Astrocyte (in vitro differentiated cells and primary cell): ENCODE measurements at regions not wholly inside any gene's neighbourhood (a gene's known extent, or its start where the extent isn't known, plus 50 kb on each side); places are given as distances from the start of the nearest gene placed in this dataset.
A peak's percentile ranks its signal among the peaks of the same experiment; 100 is the strongest.

Experiments used
- DNase-seq: peaks from one replicate; pipeline ENCODE4 v3.0.0-alpha.2; 2010; ENCODE audit warnings: low read depth
- FAIRE-seq: peaks from 2 replicates; lab custom pipeline; 2011; peaks lifted over from hg19 to GRCh38; lab: Jason Lieb, UNC
- H2AFZ ChIP-seq: 2 replicates; pipeline ENCODE4 v1.6.0; 2012; ENCODE audit warnings: low read depth, low read length, inconsistent platforms
- H3K27ac ChIP-seq: 2 replicates; pipeline ENCODE4 v1.5.1; 2011; ENCODE audit warnings: low read depth, low read length, inconsistent platforms
- H3K27me3 ChIP-seq: 2 replicates; pipeline ENCODE4 v1.6.0; 2011; ENCODE audit warnings: low read length, inconsistent platforms; ENCODE audit not compliant: insufficient read depth
- H3K36me3 ChIP-seq: 2 replicates; pipeline ENCODE4 v1.5.1; 2011; ENCODE audit warnings: low read length, inconsistent platforms; ENCODE audit not compliant: insufficient read depth
- H3K4me1 ChIP-seq: 2 replicates; pipeline ENCODE4 v1.5.1; 2011; ENCODE audit warnings: low read length, inconsistent platforms; ENCODE audit not compliant: insufficient read depth
- H3K4me2 ChIP-seq: 2 replicates; pipeline ENCODE4 v1.6.0; 2012; ENCODE audit warnings: low read length, inconsistent platforms
- H3K4me3 ChIP-seq: 2 replicates; pipeline ENCODE4 v1.5.1; 2011; ENCODE audit warnings: low read depth, mild to moderate bottlenecking, low read length, inconsistent platforms; ENCODE audit not compliant: insufficient read depth
- H3K79me2 ChIP-seq: 2 replicates; pipeline ENCODE4 v1.6.0; 2012; ENCODE audit warnings: mild to moderate bottlenecking, low read length, inconsistent platforms; ENCODE audit not compliant: insufficient read depth
- H3K9ac ChIP-seq: 2 replicates; pipeline ENCODE4 v1.6.0; 2012; ENCODE audit warnings: mild to moderate bottlenecking, low read length, inconsistent platforms
- H3K9me3 ChIP-seq: 2 replicates; pipeline ENCODE4 v1.5.1; 2012; ENCODE audit warnings: low read depth, mild to moderate bottlenecking, low read length, inconsistent platforms; ENCODE audit not compliant: insufficient read depth
- H4K20me1 ChIP-seq: 2 replicates; pipeline ENCODE4 v1.6.0; 2012; ENCODE audit warnings: low read length, inconsistent platforms; ENCODE audit not compliant: insufficient read depth
- H3K27ac Mint-ChIP-seq: one replicate; pipeline ENCODE4 v1.8.0; 2021; ENCODE audit warnings: mild to moderate bottlenecking, mixed read lengths; ENCODE audit not compliant: unreplicated experiment
- H3K27me3 Mint-ChIP-seq: one replicate; pipeline ENCODE4 v1.8.0; 2021; ENCODE audit warnings: low read depth, mixed read lengths; ENCODE audit not compliant: unreplicated experiment
- H3K36me3 Mint-ChIP-seq: one replicate; pipeline ENCODE4 v1.8.0; 2021; ENCODE audit warnings: low read depth, mixed read lengths; ENCODE audit not compliant: unreplicated experiment
- H3K4me1 Mint-ChIP-seq: one replicate; pipeline ENCODE4 v1.8.0; 2021; ENCODE audit warnings: low read depth, mixed read lengths; ENCODE audit not compliant: unreplicated experiment
- H3K4me3 Mint-ChIP-seq: one replicate; pipeline ENCODE4 v1.8.0; 2021; ENCODE audit warnings: mild to moderate bottlenecking, moderate library complexity, mixed read lengths; ENCODE audit not compliant: unreplicated experiment
- H3K9me3 Mint-ChIP-seq: one replicate; pipeline ENCODE4 v1.8.0; 2021; ENCODE audit warnings: mild to moderate bottlenecking, mixed read lengths; ENCODE audit not compliant: unreplicated experiment
- CTCF ChIP-seq: IDR thresholded peaks from 2 replicates; pipeline ENCODE4 v1.5.1; 2011; ENCODE audit warnings: low read depth, mild to moderate bottlenecking, inconsistent platforms, low read length, moderate library complexity; ENCODE audit not compliant: insufficient read depth
- EZH2 ChIP-seq: IDR thresholded peaks from 2 replicates; pipeline ENCODE4 v1.6.1; 2012; ENCODE audit warnings: mild to moderate bottlenecking, low read length, inconsistent platforms; ENCODE audit not compliant: insufficient read depth

GRCh38 chrX:43405191-43405590 lies 250.9 kb upstream of the MAOA start:
- no peaks in the 10 kb centered on the region for H3K9me3 Mint-ChIP-seq
- Histone ChIP-seq H2AFZ (no peak overlapping the region), H3K27ac (no peak overlapping the region)

GRCh38 chrX:43423876-43424275 lies 232.2 kb upstream of the MAOA start:
- no peaks in the 10 kb centered on the region for H3K4me1 Mint-ChIP-seq
- no peaks in the 10 kb centered on the region for H3K27me3 Mint-ChIP-seq
- H3K4me3 ChIP-seq: no peak overlapping the region
- TF ChIP-seq CTCF (no peak), EZH2 (no peak)
- FAIRE-seq (peak; percentile 94), DNase-seq (no peak)
- H3K27me3 ChIP-seq: no peaks in the 10 kb centered on the region
- H3K4me1 ChIP-seq: no peaks in the 10 kb centered on the region
- no peak overlapping the region for H2AFZ ChIP-seq
- no peak overlapping the region for H3K27ac Mint-ChIP-seq
- H3K79me2 ChIP-seq: no peaks in the 10 kb centered on the region
- no peaks in the 10 kb centered on the region for H4K20me1 ChIP-seq
- no peak overlapping the region for H3K27ac ChIP-seq
- no peak overlapping the region for H3K4me2 ChIP-seq
- H3K9me3 Mint-ChIP-seq: no peaks in the 10 kb centered on the region
- H3K9ac ChIP-seq: no peak overlapping the region
- H3K36me3 Mint-ChIP-seq: no peaks in the 10 kb centered on the region
- H3K36me3 ChIP-seq: no peaks in the 10 kb centered on the region
- H3K9me3 ChIP-seq: no peaks in the 10 kb centered on the region
- H3K4me3 Mint-ChIP-seq: no peak overlapping the region

More at GRCh38 chrX:43405191-43405590, 250.9 kb upstream of the MAOA start:
- Mint-ChIP-seq H3K27me3 (no peaks in the 10 kb centered on the region), H3K4me3 (no peak overlapping the region), H3K36me3 (no peaks in the 10 kb centered on the region), H3K4me1 (no peaks in the 10 kb centered on the region), H3K27ac (no peak overlapping the region)
- Histone ChIP-seq H3K4me3 (no peak overlapping the region), H3K27me3 (no peaks in the 10 kb centered on the region), H3K9ac (no peak overlapping the region), H3K36me3 (no peaks in the 10 kb centered on the region), H4K20me1 (no peaks in the 10 kb centered on the region), H3K79me2 (no peaks in the 10 kb centered on the region), H3K9me3 (no peaks in the 10 kb centered on the region), H3K4me1 (no peaks in the 10 kb centered on the region), H3K4me2 (no peak overlapping the region)
- DNase-seq (no peak), FAIRE-seq (peak; percentile 59)
- TF ChIP-seq CTCF: no peak
- no peak for TF ChIP-seq EZH2

- no peak overlapping the region for H3K4me3 Mint-ChIP-seq
- Histone ChIP-seq H3K36me3 (no peaks in the 10 kb centered on the region), H3K4me2 (no peak overlapping the region), H3K4me3 (no peak overlapping the region), H3K27me3 (no peaks in the 10 kb centered on the region), H3K27ac (no peak overlapping the region), H3K9me3 (no peaks in the 10 kb centered on the region), H4K20me1 (no peaks in the 10 kb centered on the region), H2AFZ (no peak overlapping the region), H3K9ac (no peak overlapping the region), H3K4me1 (no peaks in the 10 kb centered on the region), H3K79me2 (no peaks in the 10 kb centered on the region)
- DNase-seq (no peak), FAIRE-seq (peak; percentile 77)
- H3K9me3 Mint-ChIP-seq: no peaks in the 10 kb centered on the region
- no peaks in the 10 kb centered on the region for H3K27me3 Mint-ChIP-seq
- H3K36me3 Mint-ChIP-seq: no peaks in the 10 kb centered on the region
- H3K27ac Mint-ChIP-seq: no peak overlapping the region
- no peaks in the 10 kb centered on the region for H3K4me1 Mint-ChIP-seq
- no peak for TF ChIP-seq EZH2
- no peak for TF ChIP-seq CTCF
Observed at GRCh38 chrX:43436517-43436916, 219.6 kb upstream of the MAOA start.
